ENCODE measurements at regions not wholly inside any gene's neighbourhood (a gene's known extent, or its start where the extent isn't known, plus 50 kb on each side); places are given as distances from the start of the nearest gene placed in this dataset.
A peak's percentile ranks its signal among the peaks of the same experiment; 100 is the strongest.

DNA sequence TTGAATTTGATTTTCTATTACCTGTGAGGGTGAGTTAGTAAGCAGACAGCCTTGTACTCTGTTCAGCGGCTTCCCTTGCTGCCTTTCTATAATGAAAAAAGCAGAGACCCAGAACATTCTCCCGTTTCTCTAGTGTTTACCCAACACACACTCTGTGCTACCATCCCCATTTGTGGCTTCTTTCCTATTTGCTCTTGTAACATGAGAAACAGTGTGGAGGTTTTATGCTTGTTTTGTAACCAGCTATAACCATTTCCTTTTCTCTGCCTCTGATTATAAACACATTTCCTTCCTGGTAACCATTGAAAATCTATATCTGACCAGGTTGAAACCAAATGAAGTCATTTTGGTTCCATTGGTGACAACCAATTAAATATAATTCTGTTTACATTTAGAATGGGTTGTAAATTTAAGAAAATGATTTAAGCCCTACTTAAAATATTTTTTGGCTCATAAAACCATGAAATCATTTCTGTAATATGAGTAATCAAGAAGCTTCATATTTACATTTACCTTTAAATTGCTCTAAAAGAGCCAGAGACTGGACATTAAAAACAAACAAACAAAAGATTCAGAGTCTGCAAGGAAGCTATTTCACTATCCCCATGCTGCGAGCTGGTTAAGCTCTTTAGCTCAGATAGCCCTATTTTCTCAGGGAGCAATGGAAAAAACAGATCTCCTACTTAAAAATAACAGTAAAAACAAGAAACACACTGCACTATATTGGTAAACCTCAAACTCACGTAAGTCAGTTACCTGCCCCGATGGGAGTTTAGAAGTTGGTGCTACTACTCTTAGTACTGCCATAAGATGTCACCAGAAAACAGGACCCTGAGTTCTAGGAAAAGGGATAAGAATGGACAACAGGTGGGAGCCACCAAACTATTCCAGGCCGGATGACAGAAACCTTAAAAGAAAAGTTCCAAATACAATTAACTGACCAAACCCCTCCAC, 206.5 kb upstream of the EEA1 start:
- H3K4me3 ChIP-seq (ENCODE audit: low read depth, low read length): no peak overlapping the region
- in situ Hi-C loops (cut with HindIII; ENCODE audit: low sequenced_read_pairs): loop anchor here (5.0 kb wide), 1 partner anchor 38 kb away; no protein-coding TSS in a partner anchor
- peak; percentile 35 for DNase-seq (ENCODE audit: low read depth)
- TF ChIP-seq, protein P1, sequence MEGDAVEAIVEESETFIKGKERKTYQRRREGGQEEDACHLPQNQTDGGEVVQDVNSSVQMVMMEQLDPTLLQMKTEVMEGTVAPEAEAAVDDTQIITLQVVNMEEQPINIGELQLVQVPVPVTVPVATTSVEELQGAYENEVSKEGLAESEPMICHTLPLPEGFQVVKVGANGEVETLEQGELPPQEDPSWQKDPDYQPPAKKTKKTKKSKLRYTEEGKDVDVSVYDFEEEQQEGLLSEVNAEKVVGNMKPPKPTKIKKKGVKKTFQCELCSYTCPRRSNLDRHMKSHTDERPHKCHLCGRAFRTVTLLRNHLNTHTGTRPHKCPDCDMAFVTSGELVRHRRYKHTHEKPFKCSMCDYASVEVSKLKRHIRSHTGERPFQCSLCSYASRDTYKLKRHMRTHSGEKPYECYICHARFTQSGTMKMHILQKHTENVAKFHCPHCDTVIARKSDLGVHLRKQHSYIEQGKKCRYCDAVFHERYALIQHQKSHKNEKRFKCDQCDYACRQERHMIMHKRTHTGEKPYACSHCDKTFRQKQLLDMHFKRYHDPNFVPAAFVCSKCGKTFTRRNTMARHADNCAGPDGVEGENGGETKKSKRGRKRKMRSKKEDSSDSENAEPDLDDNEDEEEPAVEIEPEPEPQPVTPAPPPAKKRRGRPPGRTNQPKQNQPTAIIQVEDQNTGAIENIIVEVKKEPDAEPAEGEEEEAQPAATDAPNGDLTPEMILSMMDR (IDR thresholded peaks at IDR 0.05; ENCODE audit: low read depth, low read length, missing control alignments): no peak

DNA sequence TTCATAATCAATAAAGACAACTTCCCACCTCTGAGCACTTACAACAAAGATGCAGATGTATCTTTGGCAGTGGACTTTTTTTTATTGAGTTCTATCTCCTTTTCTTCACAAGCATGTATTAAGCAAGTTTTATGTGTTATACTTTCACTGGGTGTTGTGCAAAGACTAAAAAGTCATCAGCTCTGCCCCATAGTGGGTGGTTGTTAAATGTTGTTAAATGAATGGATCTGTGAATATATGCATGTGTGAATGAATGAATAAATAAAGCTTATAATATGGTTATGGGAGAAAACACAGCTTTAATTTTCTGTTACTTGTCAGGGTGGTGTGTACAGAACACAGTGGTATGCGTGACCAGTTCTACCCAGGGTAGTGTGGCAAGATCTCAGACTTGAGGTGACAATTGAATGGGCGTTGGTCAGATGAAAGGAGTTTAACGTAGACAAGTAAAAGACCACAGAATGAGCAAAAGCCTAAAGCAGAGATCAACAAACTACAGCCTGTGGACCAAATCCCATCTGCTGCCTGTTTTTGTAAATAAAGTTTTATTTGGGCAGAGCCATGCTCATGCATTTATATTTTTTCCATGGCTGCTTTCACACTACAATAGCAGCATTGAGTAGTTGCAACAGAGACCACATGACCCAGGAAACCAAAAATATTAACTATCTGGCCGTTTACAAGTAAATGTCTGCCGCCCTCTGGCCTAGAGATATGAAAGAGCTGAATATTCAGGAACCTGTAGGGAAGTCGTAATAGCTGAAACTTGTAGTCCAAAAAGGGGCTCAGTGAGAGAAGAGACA, 207.4 kb upstream of the EEA1 start:
- H3K4me3 ChIP-seq (ENCODE audit: low read depth, low read length): no peak overlapping the region
- DNase-seq (ENCODE audit: low read depth): no peak
- in situ Hi-C loops (cut with HindIII; ENCODE audit: low sequenced_read_pairs): loop anchor here (5.0 kb wide), 1 partner anchor 39 kb away; no protein-coding TSS in a partner anchor
- TF ChIP-seq, protein P1 (IDR thresholded peaks at IDR 0.05; ENCODE audit: low read depth, low read length, missing control alignments): no peak

DNA sequence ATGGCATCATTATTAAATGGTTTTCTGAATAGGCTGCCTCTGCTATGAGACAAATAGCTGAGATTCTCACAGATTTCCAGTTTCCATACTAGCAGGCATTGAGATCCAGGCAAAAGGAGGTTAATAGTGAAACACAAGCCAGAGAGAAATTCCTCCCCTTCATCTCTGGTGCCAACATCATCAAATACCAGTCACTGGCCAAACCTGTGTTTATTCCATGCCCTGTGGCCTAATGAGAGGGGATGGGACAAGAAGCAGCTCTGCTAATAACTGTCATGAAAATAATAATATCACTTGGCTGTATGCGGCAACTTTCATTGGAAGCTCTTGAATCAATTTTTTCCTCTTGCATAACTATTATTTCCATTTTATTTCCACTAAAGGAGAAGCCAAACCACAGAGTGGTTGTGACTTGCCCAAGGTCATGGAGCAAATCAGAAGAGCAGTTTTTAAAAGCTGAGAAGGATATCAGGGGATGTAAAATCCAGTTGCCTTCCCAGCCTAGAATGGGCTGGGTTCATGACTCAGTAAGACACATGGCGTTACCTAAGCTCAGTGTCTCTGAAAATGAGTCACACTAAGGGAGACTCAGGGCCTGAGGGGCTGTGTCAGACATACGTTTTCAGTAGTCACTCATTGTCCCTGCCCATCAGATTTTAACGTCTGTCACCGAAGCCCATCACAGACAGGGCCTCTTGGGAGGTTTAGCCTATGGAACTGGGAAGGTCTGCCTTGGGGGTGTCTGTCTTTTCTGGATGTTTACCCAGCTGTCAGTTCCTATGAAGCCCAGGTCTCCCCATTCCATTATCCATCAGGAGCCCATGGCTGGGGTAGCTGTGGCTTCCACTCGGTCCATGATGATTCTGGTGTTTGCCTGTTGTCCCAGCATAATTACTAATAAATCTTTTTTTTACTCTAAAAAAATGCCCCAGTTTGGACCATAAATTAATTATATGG, 208.8 kb upstream of the EEA1 start:
- no peak for DNase-seq (ENCODE audit: low read depth)

DNA sequence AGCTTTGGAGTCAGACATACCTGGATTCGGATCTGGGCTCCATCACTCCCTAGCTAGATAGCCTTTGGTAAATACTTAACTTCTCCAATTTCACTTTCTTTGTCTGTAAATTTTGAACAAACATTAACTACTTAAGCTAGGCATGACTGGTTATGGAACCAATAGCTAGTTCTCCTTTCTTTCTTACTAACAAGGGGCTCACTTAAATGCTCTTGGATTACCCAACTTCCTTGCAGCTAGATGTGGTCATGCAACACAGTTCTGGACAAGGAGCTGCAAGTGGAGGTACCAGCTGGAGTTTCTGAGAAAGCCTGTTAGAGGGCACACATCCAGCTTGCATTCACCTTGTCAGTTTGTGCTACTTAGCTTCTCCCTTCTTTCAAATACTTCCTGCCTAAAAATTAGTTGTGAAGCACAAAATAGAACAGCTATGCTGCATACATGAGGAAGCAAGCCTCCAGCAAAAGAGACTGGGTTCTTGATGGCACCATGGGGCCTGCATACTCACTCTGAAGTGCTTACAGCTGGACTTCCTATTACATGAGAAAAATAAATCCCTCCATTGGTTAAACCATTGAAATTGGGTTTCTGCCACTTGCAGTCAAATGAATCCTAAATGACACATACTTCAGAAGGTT, 210.1 kb upstream of the EEA1 start:
- H3K4me3 ChIP-seq (ENCODE audit: low read depth, low read length): no peak overlapping the region
- no peak for DNase-seq (ENCODE audit: low read depth)
- in situ Hi-C loops (cut with HindIII; ENCODE audit: low sequenced_read_pairs): loop anchor here (5.0 kb wide), 1 partner anchor 42 kb away; no protein-coding TSS in a partner anchor
- TF ChIP-seq, protein P1 (IDR thresholded peaks at IDR 0.05; ENCODE audit: low read depth, low read length, missing control alignments): no peak

More for the DNA sequence above, 208.8 kb upstream of the EEA1 start:
- TF ChIP-seq, protein P1 (IDR thresholded peaks at IDR 0.05; ENCODE audit: low read depth, low read length, missing control alignments): no peak
- no peak overlapping the region for H3K4me3 ChIP-seq (ENCODE audit: low read depth, low read length)
- in situ Hi-C loops (cut with HindIII; ENCODE audit: low sequenced_read_pairs): loop anchor here (5.0 kb wide), 1 partner anchor 41 kb away; no protein-coding TSS in a partner anchor

DNA sequence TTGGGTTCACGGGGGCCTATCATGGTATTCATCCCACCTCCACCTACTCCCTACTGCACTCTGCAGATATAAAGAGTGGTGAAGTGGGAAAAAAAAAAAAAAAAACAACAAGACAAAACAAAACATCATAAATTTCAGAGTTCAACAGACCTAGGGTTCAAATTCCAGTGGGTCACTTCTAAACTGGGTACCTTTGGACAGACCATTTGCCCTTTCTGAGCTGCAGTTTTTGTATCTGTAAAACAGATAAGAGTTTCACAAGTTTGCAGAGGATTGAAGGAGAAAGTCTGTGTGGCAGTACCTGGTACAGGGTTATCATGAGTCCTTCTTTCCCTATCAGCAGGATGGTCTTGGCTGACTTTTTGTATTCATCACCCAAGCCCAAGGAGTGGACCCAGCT, 211.2 kb upstream of the EEA1 start:
- in situ Hi-C loops (cut with HindIII; ENCODE audit: low sequenced_read_pairs): no loop called here

More for the DNA sequence above, 211.2 kb upstream of the EEA1 start:
- H3K4me3 ChIP-seq (ENCODE audit: low read depth, low read length): no peak overlapping the region
- TF ChIP-seq, protein P1 (IDR thresholded peaks at IDR 0.05; ENCODE audit: low read depth, low read length, missing control alignments): no peak
- DNase-seq (ENCODE audit: low read depth): no peak

Measured in astrocyte of the cerebellum (primary cell).